Loucy (cell line): ENCODE measurements at regions not wholly inside any gene's neighbourhood (a gene's known extent, or its start where the extent isn't known, plus 50 kb on each side); places are given as distances from the start of the nearest gene placed in this dataset.

Source experiments
- H2AFZ ChIP-seq: fragments of 200-600 bp; sonication (generic); 2 replicates; pipeline ENCODE4 v1.6.0; 2016; ENCODE audit warnings: antibody characterized with exemption, mild to moderate bottlenecking, low read length, moderate library complexity
- H3F3A ChIP-seq: fragments of 200-600 bp; 2 replicates; pipeline ENCODE4 v1.6.0; 2016; ENCODE audit warnings: antibody characterized with exemption, low read depth, mild to moderate bottlenecking
- H3K27me3 ChIP-seq: fragments of 200-600 bp; sonication (generic); 2 replicates; pipeline ENCODE4 v1.6.1; 2014; ENCODE audit warnings: low read length, mild to moderate bottlenecking; ENCODE audit not compliant: insufficient read depth, poor library complexity, severe bottlenecking
- H3K36me3 ChIP-seq: fragments of 200-600 bp; sonication (generic); 2 replicates; pipeline ENCODE4 v1.6.1; 2016; ENCODE audit warnings: low read length; ENCODE audit not compliant: insufficient read depth
- H3K4me1 ChIP-seq: fragments of 200-600 bp; sonication (generic); 2 replicates; pipeline ENCODE4 v1.5.1; 2014; ENCODE audit warnings: low read length, mild to moderate bottlenecking; ENCODE audit not compliant: insufficient read depth, poor library complexity, severe bottlenecking
- H3K4me2 ChIP-seq: fragments of 200-600 bp; sonication (generic); 2 replicates; pipeline ENCODE4 v1.6.0; 2014; ENCODE audit warnings: antibody characterized with exemption, low read length, low read depth, mild to moderate bottlenecking; ENCODE audit not compliant: poor library complexity, severe bottlenecking
- H3K4me3 ChIP-seq: fragments of 200-600 bp; sonication (generic); 2 replicates; pipeline ENCODE4 v1.5.1; 2014; ENCODE audit warnings: low read length, mild to moderate bottlenecking, mixed read lengths; ENCODE audit not compliant: poor library complexity, severe bottlenecking
- H3K79me2 ChIP-seq: fragments of 200-600 bp; sonication (generic); 2 replicates; pipeline ENCODE4 v1.6.1; 2014; ENCODE audit warnings: low read length; ENCODE audit not compliant: insufficient read depth
- H3K9ac ChIP-seq: fragments of 200-600 bp; sonication (generic); 2 replicates; pipeline ENCODE4 v1.6.0; 2014; ENCODE audit warnings: mild to moderate bottlenecking, low read depth, low read length, moderate library complexity; ENCODE audit not compliant: poor library complexity, severe bottlenecking
- H3K9me2 ChIP-seq: fragments of 200-600 bp; sonication (generic); replicated peaks from 2 replicates; pipeline ENCODE4 v1.6.1; 2016; ENCODE audit warnings: low read depth, low read length, mixed read lengths
- H3K9me3 ChIP-seq: fragments of 200-600 bp; sonication (generic); 2 replicates; pipeline ENCODE4 v1.6.1; 2014; ENCODE audit warnings: mild to moderate bottlenecking, antibody characterized with exemption, low read length, low read depth; ENCODE audit not compliant: insufficient read depth
- H4K20me1 ChIP-seq: fragments of 200-600 bp; sonication (generic); 2 replicates; pipeline ENCODE4 v1.6.0; 2014; ENCODE audit warnings: antibody characterized with exemption, low read length, mild to moderate bottlenecking; ENCODE audit not compliant: insufficient read depth, poor library complexity, severe bottlenecking
- EZH2phosphoT487 ChIP-seq: fragments of 200-600 bp; IDR thresholded peaks from 2 replicates; pipeline ENCODE4 v1.6.1; 2018; ENCODE audit warnings: antibody characterized with exemption, mild to moderate bottlenecking, moderate library complexity, borderline replicate concordance
- TF ChIP-seq, protein P1 (sequence below): fragments of 200-600 bp; sonication (generic); conservative IDR thresholded peaks from 2 replicates; pipeline ENCODE4 v1.5.1; 2014; ENCODE audit warnings: mild to moderate bottlenecking, antibody characterized with exemption, low read length

- Histone ChIP-seq H3K27me3 (no peaks in the 10 kb centered on the region), H3K9me3 (no peaks in the 10 kb centered on the region), H3K4me3 (no peak overlapping the region), H2AFZ (no peak overlapping the region), H3K79me2 (no peaks in the 10 kb centered on the region), H3F3A (no peaks in the 10 kb centered on the region), H3K4me2 (no peak overlapping the region), H3K4me1 (peaks cover 1% of the 10 kb centered on the region), H3K9ac (no peak overlapping the region), H3K9me2 (no peaks in the 10 kb centered on the region), H4K20me1 (no peaks in the 10 kb centered on the region), H3K36me3 (no peaks in the 10 kb centered on the region)
- TF ChIP-seq, protein P1, sequence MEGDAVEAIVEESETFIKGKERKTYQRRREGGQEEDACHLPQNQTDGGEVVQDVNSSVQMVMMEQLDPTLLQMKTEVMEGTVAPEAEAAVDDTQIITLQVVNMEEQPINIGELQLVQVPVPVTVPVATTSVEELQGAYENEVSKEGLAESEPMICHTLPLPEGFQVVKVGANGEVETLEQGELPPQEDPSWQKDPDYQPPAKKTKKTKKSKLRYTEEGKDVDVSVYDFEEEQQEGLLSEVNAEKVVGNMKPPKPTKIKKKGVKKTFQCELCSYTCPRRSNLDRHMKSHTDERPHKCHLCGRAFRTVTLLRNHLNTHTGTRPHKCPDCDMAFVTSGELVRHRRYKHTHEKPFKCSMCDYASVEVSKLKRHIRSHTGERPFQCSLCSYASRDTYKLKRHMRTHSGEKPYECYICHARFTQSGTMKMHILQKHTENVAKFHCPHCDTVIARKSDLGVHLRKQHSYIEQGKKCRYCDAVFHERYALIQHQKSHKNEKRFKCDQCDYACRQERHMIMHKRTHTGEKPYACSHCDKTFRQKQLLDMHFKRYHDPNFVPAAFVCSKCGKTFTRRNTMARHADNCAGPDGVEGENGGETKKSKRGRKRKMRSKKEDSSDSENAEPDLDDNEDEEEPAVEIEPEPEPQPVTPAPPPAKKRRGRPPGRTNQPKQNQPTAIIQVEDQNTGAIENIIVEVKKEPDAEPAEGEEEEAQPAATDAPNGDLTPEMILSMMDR, result no peak
- TF ChIP-seq EZH2phosphoT487, result no peak
Observed at GRCh38 chr1:58380345-58380744, 166.2 kb downstream of the OMA1 start.

DNA sequence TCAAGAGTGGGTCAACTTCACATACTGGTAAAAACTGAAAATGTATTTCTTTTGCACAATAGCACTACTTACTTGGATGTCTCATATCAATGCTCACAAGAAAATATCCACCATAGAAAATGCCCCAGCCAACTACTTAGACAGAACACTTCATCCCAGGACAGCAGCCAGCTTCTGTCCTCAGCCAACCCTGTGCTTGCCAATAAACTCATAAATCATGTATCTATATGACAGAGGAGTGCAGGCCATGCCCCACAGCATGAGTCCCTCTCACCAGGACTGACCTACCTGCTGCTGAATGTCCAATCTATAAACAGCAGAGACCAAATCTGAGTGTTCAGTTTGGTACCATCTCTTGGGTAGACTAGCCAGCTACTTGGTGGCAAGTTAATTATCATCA, 179.3 kb downstream of the OMA1 start:
- no peaks in the 10 kb centered on the region for H3K9me2 ChIP-seq
- peaks cover 8% of the 10 kb centered on the region; the same call in 1 of the 2 replicates for H3K9me3 ChIP-seq
- H3K27me3 ChIP-seq, result no peaks in the 10 kb centered on the region
- H3F3A ChIP-seq, result no peaks in the 10 kb centered on the region
- H3K4me1 ChIP-seq, result no peaks in the 10 kb centered on the region
- H3K79me2 ChIP-seq, result no peaks in the 10 kb centered on the region
- H3K4me3 ChIP-seq, result no peak overlapping the region
- no peaks in the 10 kb centered on the region for H4K20me1 ChIP-seq
- H3K4me2 ChIP-seq, result no peak overlapping the region
- no peak overlapping the region for H2AFZ ChIP-seq
- H3K36me3 ChIP-seq, result no peaks in the 10 kb centered on the region
- no peak overlapping the region for H3K9ac ChIP-seq
- no peak for TF ChIP-seq EZH2phosphoT487
- TF ChIP-seq, protein P1, result no peak

GRCh38 chr1:58365328-58365727, 181.2 kb downstream of the OMA1 start:
- TF ChIP-seq EZH2phosphoT487, result no peak
- TF ChIP-seq, protein P1, result no peak
- Histone ChIP-seq H3K9me2 (no peaks in the 10 kb centered on the region), H3K9ac (no peak overlapping the region), H3K4me3 (no peak overlapping the region), H3K9me3 (no peaks in the 10 kb centered on the region), H3K4me2 (no peak overlapping the region), H3K79me2 (no peaks in the 10 kb centered on the region), H3K27me3 (no peaks in the 10 kb centered on the region), H4K20me1 (no peaks in the 10 kb centered on the region), H3K36me3 (no peaks in the 10 kb centered on the region), H2AFZ (no peak overlapping the region), H3K4me1 (peaks cover 8% of the 10 kb centered on the region), H3F3A (no peaks in the 10 kb centered on the region)
